WI38 (cell line): ENCODE measurements at regions not wholly inside any gene's neighbourhood (a gene's known extent, or its start where the extent isn't known, plus 50 kb on each side); places are given as distances from the start of the nearest gene placed in this dataset.
A peak's percentile ranks its signal among the peaks of the same experiment; 100 is the strongest.

ENCODE experiments used
- H3K4me3 ChIP-seq: 2 replicates; pipeline ENCODE4 v1.5.1; 2011; ENCODE audit warnings: low read depth, mild to moderate bottlenecking, control low read depth, low read length
- TF ChIP-seq, protein P1 (sequence below): IDR thresholded peaks from 2 replicates; pipeline ENCODE4 v1.5.1; 2012; ENCODE audit warnings: low read depth, mild to moderate bottlenecking, control low read depth, low read length

DNA sequence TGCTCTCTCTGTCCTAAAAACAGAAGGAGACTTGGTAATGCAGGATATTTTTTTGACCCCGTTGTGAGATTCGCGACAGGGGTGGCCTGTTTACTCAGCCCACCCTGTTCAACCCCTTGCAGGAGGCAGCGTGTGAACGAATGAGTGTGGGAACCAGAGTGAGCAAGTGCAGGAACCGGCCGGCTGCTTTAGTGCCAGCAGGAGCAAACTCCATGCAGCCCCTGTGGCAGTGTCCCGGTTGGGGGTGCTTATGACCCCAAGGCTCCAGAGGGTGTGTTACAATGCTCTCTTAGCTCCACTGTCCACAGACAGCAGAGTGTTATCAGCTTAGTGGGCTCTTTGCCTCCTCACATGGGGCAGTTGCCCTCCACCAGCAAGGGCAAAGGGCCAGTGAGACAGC lies 225.2 kb downstream of the ETNK1 start:
- no peak overlapping the region for H3K4me3 ChIP-seq
- TF ChIP-seq, protein P1, sequence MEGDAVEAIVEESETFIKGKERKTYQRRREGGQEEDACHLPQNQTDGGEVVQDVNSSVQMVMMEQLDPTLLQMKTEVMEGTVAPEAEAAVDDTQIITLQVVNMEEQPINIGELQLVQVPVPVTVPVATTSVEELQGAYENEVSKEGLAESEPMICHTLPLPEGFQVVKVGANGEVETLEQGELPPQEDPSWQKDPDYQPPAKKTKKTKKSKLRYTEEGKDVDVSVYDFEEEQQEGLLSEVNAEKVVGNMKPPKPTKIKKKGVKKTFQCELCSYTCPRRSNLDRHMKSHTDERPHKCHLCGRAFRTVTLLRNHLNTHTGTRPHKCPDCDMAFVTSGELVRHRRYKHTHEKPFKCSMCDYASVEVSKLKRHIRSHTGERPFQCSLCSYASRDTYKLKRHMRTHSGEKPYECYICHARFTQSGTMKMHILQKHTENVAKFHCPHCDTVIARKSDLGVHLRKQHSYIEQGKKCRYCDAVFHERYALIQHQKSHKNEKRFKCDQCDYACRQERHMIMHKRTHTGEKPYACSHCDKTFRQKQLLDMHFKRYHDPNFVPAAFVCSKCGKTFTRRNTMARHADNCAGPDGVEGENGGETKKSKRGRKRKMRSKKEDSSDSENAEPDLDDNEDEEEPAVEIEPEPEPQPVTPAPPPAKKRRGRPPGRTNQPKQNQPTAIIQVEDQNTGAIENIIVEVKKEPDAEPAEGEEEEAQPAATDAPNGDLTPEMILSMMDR = no peak

DNA sequence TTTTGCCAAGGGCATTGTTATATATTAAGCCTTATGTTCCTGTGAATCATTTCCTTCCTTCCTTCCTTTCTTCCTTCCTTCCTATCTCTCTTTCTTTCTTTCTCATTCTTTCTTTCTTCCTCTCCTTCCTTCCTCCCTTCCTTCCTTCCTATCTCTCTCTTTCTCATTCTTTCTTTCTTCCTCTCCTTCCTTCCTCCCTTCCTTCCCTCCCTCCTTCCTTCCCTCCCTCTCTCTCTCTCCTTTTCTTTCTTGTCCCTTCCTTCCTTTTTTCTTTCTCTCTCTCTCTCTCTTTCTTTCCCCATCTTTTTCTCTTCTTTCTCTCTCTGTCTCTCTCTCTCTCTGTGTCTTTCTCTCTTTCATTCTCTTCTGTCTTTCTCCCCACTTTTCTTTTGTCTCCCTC lies 226.6 kb downstream of the ETNK1 start:
- TF ChIP-seq, protein P1 = no peak
- H3K4me3 ChIP-seq = no peak overlapping the region

GRCh38 chr12:22855456-22855855 lies 230.5 kb downstream of the ETNK1 start:
- no peak overlapping the region for H3K4me3 ChIP-seq
- TF ChIP-seq, protein P1 = no peak

GRCh38 chr12:22856178-22856577 lies 231.2 kb downstream of the ETNK1 start:
- no peak overlapping the region for H3K4me3 ChIP-seq
- TF ChIP-seq, protein P1 = peak; percentile 24; the same call in 1 of the 2 replicates

DNA sequence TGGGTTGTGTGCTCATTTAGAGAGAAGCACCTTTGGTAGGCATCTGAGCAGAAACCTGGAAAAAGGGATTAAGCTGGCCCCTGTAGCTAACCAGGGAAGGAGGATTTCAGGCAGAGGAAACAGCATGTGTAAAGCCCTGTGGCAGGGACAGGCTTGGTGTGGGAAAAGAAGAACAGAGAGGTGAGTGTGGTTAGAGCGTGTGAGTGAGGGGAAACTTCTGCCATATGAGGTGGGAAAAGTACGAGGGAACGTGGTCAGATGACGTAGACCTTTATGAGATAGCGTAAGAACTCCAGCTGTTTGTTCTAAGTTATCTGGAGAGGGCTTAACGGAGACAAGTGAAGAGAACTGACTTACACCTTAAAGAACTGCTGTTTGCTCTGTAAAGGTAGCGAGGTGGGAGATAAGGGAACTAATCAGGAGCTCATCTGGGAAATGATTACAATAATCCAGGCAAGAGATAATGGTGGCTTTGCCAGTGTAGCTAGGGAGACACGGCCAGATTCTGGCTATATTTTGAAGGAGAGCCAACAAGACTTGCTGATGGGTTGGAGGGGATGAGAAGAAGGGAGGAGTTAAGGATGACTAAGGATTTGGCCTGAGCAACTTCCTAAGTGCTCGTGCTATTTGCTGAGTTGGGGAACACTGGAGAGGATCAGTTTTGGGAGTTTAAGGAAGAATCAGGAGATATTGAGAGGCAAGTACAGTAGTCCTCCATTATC lies 234.0 kb downstream of the ETNK1 start:
- no peak overlapping the region for H3K4me3 ChIP-seq
- TF ChIP-seq, protein P1 = no peak

DNA sequence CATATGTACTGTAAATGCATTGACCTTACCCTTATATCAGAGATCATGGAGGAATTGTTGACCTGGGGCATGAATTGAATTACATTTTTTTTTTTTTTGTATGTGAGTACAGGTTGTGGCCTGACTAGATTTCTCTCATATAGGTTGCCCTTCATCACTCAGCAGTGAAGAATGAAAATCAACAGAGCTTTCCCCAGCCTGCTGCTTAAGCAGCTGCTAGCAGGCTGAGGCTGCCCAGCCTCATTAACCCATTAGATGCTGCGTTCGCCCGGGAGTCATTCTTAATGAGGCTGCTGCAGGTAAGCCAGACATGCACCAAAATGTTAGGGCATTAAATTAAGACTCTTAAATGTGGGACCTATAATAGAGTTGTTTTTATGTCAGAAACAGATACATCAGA lies 236.0 kb downstream of the ETNK1 start:
- TF ChIP-seq, protein P1 = no peak
- H3K4me3 ChIP-seq = no peak overlapping the region

DNA sequence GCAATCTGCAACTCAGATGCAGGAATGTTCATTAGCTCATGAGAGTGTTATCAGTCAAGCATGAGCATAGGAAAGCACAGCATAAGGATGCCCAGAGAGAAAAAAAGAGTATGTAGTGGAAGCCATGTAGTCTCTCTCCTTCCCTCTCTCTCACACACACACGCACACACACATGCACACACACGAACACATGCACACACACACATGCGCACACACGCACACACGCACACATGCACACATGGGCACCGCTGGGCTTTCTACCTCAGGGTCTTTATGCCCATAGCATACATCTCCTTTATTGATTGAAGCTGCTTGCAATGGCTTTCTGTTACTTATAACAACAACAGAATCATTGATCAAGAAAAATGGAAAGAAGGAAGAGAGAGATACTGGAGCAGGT lies 240.9 kb downstream of the ETNK1 start:
- no peak overlapping the region for H3K4me3 ChIP-seq
- TF ChIP-seq, protein P1 = no peak
